Myocyte (in vitro differentiated cells): ENCODE measurements at regions not wholly inside any gene's neighbourhood (a gene's known extent, or its start where the extent isn't known, plus 50 kb on each side); places are given as distances from the start of the nearest gene placed in this dataset.
"Not testable (repeated sequence)": the region's sequence is repeated elsewhere in the genome, so short reads cannot be mapped to it uniquely, and the experiment has no call there.

ENCODE experiments used
- DNase-seq: peaks from one replicate; pipeline ENCODE4 v3.0.0-alpha.2; 2012; ENCODE audit warnings: low read depth

- no peak for DNase-seq
Observed at GRCh38 chr1:178606839-178607238, 93.9 kb downstream of the TEX35 start.

GRCh38 chr1:178607718-178608408 is 95.0 kb downstream of the TEX35 start:
- no peak for DNase-seq

- peak; percentile 53 for DNase-seq
Observed at GRCh38 chr1:178609015-178609414, 96.1 kb downstream of the TEX35 start.

- not testable (repeated sequence) for DNase-seq
Observed at GRCh38 chr1:178610690-178611410, 97.9 kb downstream of the TEX35 start.

- DNase-seq: no peak
Observed at GRCh38 chr1:178612261-178612660, 99.4 kb downstream of the TEX35 start.

GRCh38 chr1:178613271-178613945 is 100.5 kb downstream of the TEX35 start:
- peak; percentile 61 for DNase-seq

GRCh38 chr1:178614286-178614685 is 101.4 kb downstream of the TEX35 start:
- no peak for DNase-seq

GRCh38 chr1:178619042-178619927 is 105.8 kb upstream of the RALGPS2 start:
- no peak for DNase-seq

GRCh38 chr1:178620584-178621475 is 104.2 kb upstream of the RALGPS2 start:
- DNase-seq: no peak

- DNase-seq: no peak
Observed at GRCh38 chr1:178621822-178622221, 103.2 kb upstream of the RALGPS2 start.

GRCh38 chr1:178625695-178626094 is 99.3 kb upstream of the RALGPS2 start:
- DNase-seq: no peak

- no peak for DNase-seq
Observed at GRCh38 chr1:178627037-178627436, 98.0 kb upstream of the RALGPS2 start.

GRCh38 chr1:178628637-178629251 is 96.3 kb upstream of the RALGPS2 start:
- DNase-seq: peak; percentile 60

- peak; percentile 79 for DNase-seq
Observed at GRCh38 chr1:178629252-178630154, 95.5 kb upstream of the RALGPS2 start.

GRCh38 chr1:178630417-178630816 is 94.6 kb upstream of the RALGPS2 start:
- no peak for DNase-seq

GRCh38 chr1:178632653-178633052 is 92.4 kb upstream of the RALGPS2 start:
- DNase-seq: no peak

GRCh38 chr1:178633056-178633455 is 92.0 kb upstream of the RALGPS2 start:
- DNase-seq: no peak

- peak; percentile 53 for DNase-seq
Observed at GRCh38 chr1:178634445-178634844, 90.6 kb upstream of the RALGPS2 start.

- no peak for DNase-seq
Observed at GRCh38 chr1:178637841-178638240, 87.2 kb upstream of the RALGPS2 start.
